ENCODE measurements at regions not wholly inside any gene's neighbourhood (a gene's known extent, or its start where the extent isn't known, plus 50 kb on each side); places are given as distances from the start of the nearest gene placed in this dataset.

- Histone ChIP-seq H3K4me3 (ENCODE audit: low read depth, low read length) (no peak overlapping the region), H3K27me3 (ENCODE audit: control insufficient read depth, insufficient read depth, low read length) (no peaks in the 10 kb centered on the region), H3K4me1 (ENCODE audit: control insufficient read depth, insufficient read depth, low read length) (peaks cover 21% of the 10 kb centered on the region), H3K36me3 (ENCODE audit: control insufficient read depth, insufficient read depth, low read length) (no peaks in the 10 kb centered on the region), H3K9me3 (ENCODE audit: control insufficient read depth, insufficient read depth, low read depth, low read length) (no peaks in the 10 kb centered on the region), H3K9ac (ENCODE audit: low read length) (no peak overlapping the region), H3K27ac (ENCODE audit: low read depth, low read length) (no peak overlapping the region)
Observed at GRCh38 chr6:139655783-139656705, 281.6 kb upstream of the CITED2 start.

- no peak overlapping the region for H3K4me3 ChIP-seq (ENCODE audit: low read depth, low read length)
- H3K9ac ChIP-seq (ENCODE audit: low read length), result no peak overlapping the region
- H3K9me3 ChIP-seq (ENCODE audit: control insufficient read depth, insufficient read depth, low read depth, low read length), result no peaks in the 10 kb centered on the region
- H3K4me1 ChIP-seq (ENCODE audit: control insufficient read depth, insufficient read depth, low read length), result peaks cover 21% of the 10 kb centered on the region
- H3K27ac ChIP-seq (ENCODE audit: low read depth, low read length), result no peak overlapping the region
- H3K36me3 ChIP-seq (ENCODE audit: control insufficient read depth, insufficient read depth, low read length), result no peaks in the 10 kb centered on the region
- no peaks in the 10 kb centered on the region for H3K27me3 ChIP-seq (ENCODE audit: control insufficient read depth, insufficient read depth, low read length)
Observed at GRCh38 chr6:139654888-139655782, 280.7 kb upstream of the CITED2 start.

- Histone ChIP-seq H3K4me3 (ENCODE audit: low read depth, low read length) (no peak overlapping the region), H3K36me3 (ENCODE audit: control insufficient read depth, insufficient read depth, low read length) (no peaks in the 10 kb centered on the region), H3K4me1 (ENCODE audit: control insufficient read depth, insufficient read depth, low read length) (peaks cover 21% of the 10 kb centered on the region), H3K9me3 (ENCODE audit: control insufficient read depth, insufficient read depth, low read depth, low read length) (no peaks in the 10 kb centered on the region), H3K27me3 (ENCODE audit: control insufficient read depth, insufficient read depth, low read length) (no peaks in the 10 kb centered on the region), H3K27ac (ENCODE audit: low read depth, low read length) (no peak overlapping the region), H3K9ac (ENCODE audit: low read length) (no peak overlapping the region)
Observed at GRCh38 chr6:139654309-139654708, 279.9 kb upstream of the CITED2 start.

DNA sequence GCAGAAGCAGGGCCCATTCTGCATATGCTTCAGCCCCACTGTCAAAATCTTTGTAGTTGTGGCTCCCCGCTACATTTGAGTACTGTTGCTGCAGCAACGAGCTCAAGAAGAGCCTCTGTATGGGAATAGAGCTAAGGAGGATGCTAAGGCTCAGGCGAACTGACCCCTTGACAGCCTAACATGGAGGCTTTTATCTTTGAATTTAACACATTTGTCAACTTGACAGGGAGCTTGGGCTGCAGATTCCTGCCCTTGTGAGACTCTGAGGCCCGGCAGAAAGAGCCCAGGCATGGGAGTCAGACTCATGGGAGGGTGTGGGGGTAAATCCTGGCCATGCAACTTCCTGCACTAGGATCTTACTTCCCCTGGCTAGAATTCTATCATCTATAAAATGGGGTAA is 278.7 kb upstream of the CITED2 start:
- peaks cover 21% of the 10 kb centered on the region for H3K4me1 ChIP-seq (ENCODE audit: control insufficient read depth, insufficient read depth, low read length)
- no peak overlapping the region for H3K9ac ChIP-seq (ENCODE audit: low read length)
- H3K36me3 ChIP-seq (ENCODE audit: control insufficient read depth, insufficient read depth, low read length), result no peaks in the 10 kb centered on the region
- H3K27ac ChIP-seq (ENCODE audit: low read depth, low read length), result no peak overlapping the region
- H3K9me3 ChIP-seq (ENCODE audit: control insufficient read depth, insufficient read depth, low read depth, low read length), result no peaks in the 10 kb centered on the region
- H3K27me3 ChIP-seq (ENCODE audit: control insufficient read depth, insufficient read depth, low read length), result no peaks in the 10 kb centered on the region
- no peak overlapping the region for H3K4me3 ChIP-seq (ENCODE audit: low read depth, low read length)

DNA sequence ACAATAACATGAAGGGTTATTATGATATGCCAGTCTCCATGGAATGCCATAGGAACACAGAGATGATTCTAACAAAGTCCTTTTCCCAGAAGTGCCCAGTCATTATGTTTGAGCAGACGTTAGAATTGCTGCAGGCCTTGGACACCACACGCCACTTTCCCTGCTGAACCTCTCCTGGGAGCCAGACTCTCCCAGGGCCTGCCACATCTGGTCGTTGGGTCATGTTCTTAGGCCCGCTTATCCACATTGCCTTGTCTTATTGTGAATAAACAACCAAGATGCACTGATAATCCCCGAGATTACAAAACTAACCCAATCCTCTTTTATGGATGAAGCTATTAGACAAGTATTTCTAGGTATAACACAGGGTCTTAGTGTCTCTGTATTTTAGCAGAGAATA is 276.5 kb upstream of the CITED2 start:
- H3K9ac ChIP-seq (ENCODE audit: low read length), result no peak overlapping the region
- H3K27ac ChIP-seq (ENCODE audit: low read depth, low read length), result no peak overlapping the region
- H3K4me3 ChIP-seq (ENCODE audit: low read depth, low read length), result no peak overlapping the region
- peaks cover 18% of the 10 kb centered on the region for H3K4me1 ChIP-seq (ENCODE audit: control insufficient read depth, insufficient read depth, low read length)
- no peaks in the 10 kb centered on the region for H3K27me3 ChIP-seq (ENCODE audit: control insufficient read depth, insufficient read depth, low read length)
- peaks cover 3% of the 10 kb centered on the region; the same call in 1 of the 2 replicates for H3K9me3 ChIP-seq (ENCODE audit: control insufficient read depth, insufficient read depth, low read depth, low read length)
- no peaks in the 10 kb centered on the region for H3K36me3 ChIP-seq (ENCODE audit: control insufficient read depth, insufficient read depth, low read length)

GRCh38 chr6:139649732-139650131 is 275.3 kb upstream of the CITED2 start:
- H3K4me3 ChIP-seq (ENCODE audit: low read depth, low read length), result no peak overlapping the region
- H3K9me3 ChIP-seq (ENCODE audit: control insufficient read depth, insufficient read depth, low read depth, low read length), result peaks cover 3% of the 10 kb centered on the region; the same call in 1 of the 2 replicates
- H3K4me1 ChIP-seq (ENCODE audit: control insufficient read depth, insufficient read depth, low read length), result peaks cover 6% of the 10 kb centered on the region; the same call in 1 of the 2 replicates
- no peak overlapping the region for H3K27ac ChIP-seq (ENCODE audit: low read depth, low read length)
- no peaks in the 10 kb centered on the region for H3K27me3 ChIP-seq (ENCODE audit: control insufficient read depth, insufficient read depth, low read length)
- H3K9ac ChIP-seq (ENCODE audit: low read length), result no peak overlapping the region
- H3K36me3 ChIP-seq (ENCODE audit: control insufficient read depth, insufficient read depth, low read length), result no peaks in the 10 kb centered on the region

DNA sequence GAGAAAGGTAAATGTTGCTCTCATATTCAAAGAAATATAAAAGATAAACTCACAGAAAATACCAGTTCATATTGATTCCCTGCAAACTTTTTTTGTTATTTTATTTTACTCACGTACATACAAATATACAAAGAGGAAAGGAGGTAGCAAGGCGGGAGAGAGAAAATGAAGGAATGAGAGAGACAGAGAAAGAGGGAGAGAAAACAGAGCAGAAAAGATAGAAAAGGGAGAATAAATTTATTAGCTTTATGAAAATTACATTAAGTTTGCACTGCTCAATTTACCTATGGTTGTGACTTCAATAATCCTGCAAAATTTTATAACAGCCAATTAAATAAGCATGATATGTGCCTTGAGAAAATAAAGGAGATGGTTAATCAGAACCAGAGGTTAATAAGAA is 274.7 kb upstream of the CITED2 start:
- Histone ChIP-seq H3K27ac (ENCODE audit: low read depth, low read length) (no peak overlapping the region), H3K36me3 (ENCODE audit: control insufficient read depth, insufficient read depth, low read length) (no peaks in the 10 kb centered on the region), H3K9ac (ENCODE audit: low read length) (no peak overlapping the region), H3K9me3 (ENCODE audit: control insufficient read depth, insufficient read depth, low read depth, low read length) (peaks cover 3% of the 10 kb centered on the region; the same call in 1 of the 2 replicates), H3K27me3 (ENCODE audit: control insufficient read depth, insufficient read depth, low read length) (no peaks in the 10 kb centered on the region), H3K4me3 (ENCODE audit: low read depth, low read length) (no peak overlapping the region), H3K4me1 (ENCODE audit: control insufficient read depth, insufficient read depth, low read length) (peaks cover 6% of the 10 kb centered on the region; the same call in 1 of the 2 replicates)

DNA sequence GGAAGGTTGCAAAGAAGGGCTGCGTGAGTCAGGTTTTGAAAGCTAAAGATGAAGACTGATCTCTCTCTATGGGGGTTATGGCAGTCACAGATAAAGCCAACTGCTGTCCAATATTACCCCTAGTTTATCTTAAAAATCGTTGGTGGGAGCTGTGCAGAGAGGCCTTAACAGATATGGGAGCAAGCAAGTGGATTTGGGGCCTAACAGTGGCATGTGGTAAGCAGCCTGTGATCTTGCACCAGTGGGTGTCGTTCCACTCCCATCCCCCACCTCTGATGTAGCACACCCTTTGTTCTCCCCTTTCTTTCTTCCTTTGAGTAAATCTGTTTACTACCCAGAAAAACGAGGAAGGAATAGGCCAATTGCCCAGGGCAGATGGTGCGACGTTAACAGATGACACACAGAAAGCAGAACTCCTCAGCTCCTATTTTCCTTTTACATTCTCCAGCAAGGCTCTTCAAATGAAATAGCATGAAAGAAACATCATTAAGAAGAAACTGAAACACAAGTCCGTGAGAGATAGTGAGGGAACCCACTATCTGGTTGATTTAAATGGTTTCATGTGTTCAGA is 274.1 kb upstream of the CITED2 start:
- H3K9me3 ChIP-seq (ENCODE audit: control insufficient read depth, insufficient read depth, low read depth, low read length), result peaks cover 3% of the 10 kb centered on the region; the same call in 1 of the 2 replicates
- no peak overlapping the region for H3K4me3 ChIP-seq (ENCODE audit: low read depth, low read length)
- H3K9ac ChIP-seq (ENCODE audit: low read length), result no peak overlapping the region
- peaks cover 6% of the 10 kb centered on the region; the same call in 1 of the 2 replicates for H3K4me1 ChIP-seq (ENCODE audit: control insufficient read depth, insufficient read depth, low read length)
- H3K27me3 ChIP-seq (ENCODE audit: control insufficient read depth, insufficient read depth, low read length), result no peaks in the 10 kb centered on the region
- no peaks in the 10 kb centered on the region for H3K36me3 ChIP-seq (ENCODE audit: control insufficient read depth, insufficient read depth, low read length)
- H3K27ac ChIP-seq (ENCODE audit: low read depth, low read length), result no peak overlapping the region

DNA sequence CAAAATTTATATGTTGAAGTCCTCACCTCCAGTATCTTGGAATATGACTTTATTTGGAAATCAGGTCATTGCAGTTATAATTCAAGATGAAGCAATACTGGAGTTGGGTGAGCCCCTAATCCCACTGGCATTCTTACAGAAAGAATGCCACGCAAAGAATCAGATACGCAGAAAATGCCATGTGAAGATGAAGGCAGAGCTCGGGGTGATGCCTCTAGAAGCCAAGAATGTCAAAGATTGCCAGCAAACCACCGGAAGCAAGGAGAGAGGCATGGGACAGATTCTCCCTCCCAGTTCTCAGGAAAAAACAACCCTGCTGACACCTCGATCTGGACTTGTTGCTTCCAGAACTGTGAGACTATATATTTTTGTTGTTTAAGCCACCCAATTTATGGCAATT is 273.4 kb upstream of the CITED2 start:
- Histone ChIP-seq H3K27me3 (ENCODE audit: control insufficient read depth, insufficient read depth, low read length) (no peaks in the 10 kb centered on the region), H3K4me3 (ENCODE audit: low read depth, low read length) (no peak overlapping the region), H3K36me3 (ENCODE audit: control insufficient read depth, insufficient read depth, low read length) (no peaks in the 10 kb centered on the region), H3K9ac (ENCODE audit: low read length) (no peak overlapping the region), H3K27ac (ENCODE audit: low read depth, low read length) (no peak overlapping the region), H3K4me1 (ENCODE audit: control insufficient read depth, insufficient read depth, low read length) (no peaks in the 10 kb centered on the region), H3K9me3 (ENCODE audit: control insufficient read depth, insufficient read depth, low read depth, low read length) (peaks cover 3% of the 10 kb centered on the region; the same call in 1 of the 2 replicates)

GRCh38 chr6:139647016-139647415 is 272.6 kb upstream of the CITED2 start:
- H3K9me3 ChIP-seq (ENCODE audit: control insufficient read depth, insufficient read depth, low read depth, low read length), result peaks cover 3% of the 10 kb centered on the region; the same call in 1 of the 2 replicates
- no peak overlapping the region for H3K27ac ChIP-seq (ENCODE audit: low read depth, low read length)
- H3K27me3 ChIP-seq (ENCODE audit: control insufficient read depth, insufficient read depth, low read length), result no peaks in the 10 kb centered on the region
- no peak overlapping the region for H3K4me3 ChIP-seq (ENCODE audit: low read depth, low read length)
- no peaks in the 10 kb centered on the region for H3K36me3 ChIP-seq (ENCODE audit: control insufficient read depth, insufficient read depth, low read length)
- no peak overlapping the region for H3K9ac ChIP-seq (ENCODE audit: low read length)
- no peaks in the 10 kb centered on the region for H3K4me1 ChIP-seq (ENCODE audit: control insufficient read depth, insufficient read depth, low read length)
